SK-N-SH treated with all-trans-retinoic acid at 6 μM for 48 hours (cell line): ENCODE measurements at regions not wholly inside any gene's neighbourhood (a gene's known extent, or its start where the extent isn't known, plus 50 kb on each side); places are given as distances from the start of the nearest gene placed in this dataset.

Experiments
- ATAC-seq: fragments of 200-7000 bp; cut with Tn5 transposase; 3 replicates; pipeline ENCODE4 v1.9.1; 2020; ENCODE audit warnings: mild to moderate bottlenecking, moderate library complexity
- ARNTL ChIP-seq: fragments of 450-650 bp; formaldehyde crosslinking; IDR thresholded peaks from 2 replicates; pipeline ENCODE4 v1.5.0; 2020; ENCODE audit warnings: low read depth, mild to moderate bottlenecking, moderate library complexity, borderline replicate concordance
- BACH2 ChIP-seq: fragments of 250-450 bp; sonication (Bioruptor Pico); IDR thresholded peaks from 2 replicates; pipeline ENCODE4 v1.9.0; 2021; ENCODE audit warnings: mild to moderate bottlenecking, borderline replicate concordance
- CSDC2 ChIP-seq: fragments of 250-450 bp; sonication (Bioruptor Pico); IDR thresholded peaks from 2 replicates; pipeline ENCODE4 v1.5.0; 2020; ENCODE audit warnings: mild to moderate bottlenecking, moderate library complexity
- ESRRG ChIP-seq: fragments of 250-450 bp; sonication (Bioruptor Pico); IDR thresholded peaks from 2 replicates; pipeline ENCODE4 v1.6.1; 2021; ENCODE audit warnings: mild to moderate bottlenecking
- OSR1 ChIP-seq: fragments of 250-450 bp; sonication (Bioruptor Pico); IDR thresholded peaks from 2 replicates; pipeline ENCODE4 v1.8.0; 2022; ENCODE audit warnings: moderate library complexity, mild to moderate bottlenecking, inconsistent platforms
- PPARA ChIP-seq: fragments of 250-450 bp; sonication (Bioruptor Pico); IDR thresholded peaks from 2 replicates; pipeline ENCODE4 v1.5.0; 2020; ENCODE audit warnings: mild to moderate bottlenecking, borderline replicate concordance
- RARB ChIP-seq: fragments of 250-450 bp; sonication (Bioruptor Pico); IDR thresholded peaks from 2 replicates; pipeline ENCODE4 v1.8.0; 2021; ENCODE audit warnings: mild to moderate bottlenecking, moderate library complexity
- SNAI2 ChIP-seq: fragments of 250-450 bp; sonication (Bioruptor Pico); IDR thresholded peaks from 2 replicates; pipeline ENCODE4 v1.5.0; 2020; ENCODE audit warnings: mild to moderate bottlenecking, moderate library complexity
- TCF4 ChIP-seq: fragments of 250-450 bp; sonication (Bioruptor Pico); IDR thresholded peaks from 2 replicates; pipeline ENCODE4 v1.8.0; 2021; ENCODE audit warnings: mild to moderate bottlenecking, moderate library complexity, borderline replicate concordance
- TOX ChIP-seq: fragments of 250-450 bp; sonication (Bioruptor Pico); IDR thresholded peaks from 2 replicates; pipeline ENCODE4 v1.8.0; 2021; ENCODE audit warnings: mild to moderate bottlenecking, moderate library complexity, borderline replicate concordance
- ZC3H10 ChIP-seq: fragments of 250-450 bp; sonication (Bioruptor Pico); IDR thresholded peaks from 2 replicates; pipeline ENCODE4 v1.5.1; 2021; ENCODE audit warnings: mild to moderate bottlenecking, moderate library complexity
- ZFP3 ChIP-seq: fragments of 250-450 bp; sonication (Bioruptor Pico); IDR thresholded peaks from 2 replicates; pipeline ENCODE4 v1.5.0; 2020; ENCODE audit warnings: mild to moderate bottlenecking, moderate library complexity
- ZFP30 ChIP-seq: fragments of 450-650 bp; formaldehyde crosslinking; IDR thresholded peaks from 2 replicates; pipeline ENCODE4 v1.5.0; 2022; ENCODE audit warnings: mild to moderate bottlenecking, moderate library complexity
- ZNF565 ChIP-seq: fragments of 450-650 bp; formaldehyde crosslinking; conservative IDR thresholded peaks from 2 replicates; pipeline ENCODE4 v1.5.0; 2020; ENCODE audit warnings: low read depth, mild to moderate bottlenecking, moderate library complexity
- ZNF8 ChIP-seq: fragments of 450-650 bp; formaldehyde crosslinking; IDR thresholded peaks from 2 replicates; pipeline ENCODE4 v1.5.0; 2020; ENCODE audit warnings: mild to moderate bottlenecking, moderate library complexity
- TF ChIP-seq, protein P1 (sequence below): fragments of 250-450 bp; sonication (Bioruptor Pico); IDR thresholded peaks from 2 replicates; pipeline ENCODE4 v1.5.0; 2020; ENCODE audit warnings: mild to moderate bottlenecking, moderate library complexity
- TF ChIP-seq, protein P2 (sequence below): fragments of 250-450 bp; sonication (Bioruptor Pico); IDR thresholded peaks from 2 replicates; pipeline ENCODE4 v1.8.0; 2021; ENCODE audit warnings: low read depth, mild to moderate bottlenecking, moderate library complexity, borderline replicate concordance
- TF ChIP-seq, protein P3 (sequence below): fragments of 250-450 bp; sonication (Bioruptor Pico); IDR thresholded peaks from 2 replicates; pipeline ENCODE4 v1.5.1; 2021; ENCODE audit warnings: mild to moderate bottlenecking, moderate library complexity
- TF ChIP-seq, protein P4 (sequence below): fragments of 250-450 bp; sonication (Bioruptor Pico); IDR thresholded peaks from 2 replicates; pipeline ENCODE4 v1.8.0; 2020; ENCODE audit warnings: mild to moderate bottlenecking, moderate library complexity, borderline replicate concordance

DNA sequence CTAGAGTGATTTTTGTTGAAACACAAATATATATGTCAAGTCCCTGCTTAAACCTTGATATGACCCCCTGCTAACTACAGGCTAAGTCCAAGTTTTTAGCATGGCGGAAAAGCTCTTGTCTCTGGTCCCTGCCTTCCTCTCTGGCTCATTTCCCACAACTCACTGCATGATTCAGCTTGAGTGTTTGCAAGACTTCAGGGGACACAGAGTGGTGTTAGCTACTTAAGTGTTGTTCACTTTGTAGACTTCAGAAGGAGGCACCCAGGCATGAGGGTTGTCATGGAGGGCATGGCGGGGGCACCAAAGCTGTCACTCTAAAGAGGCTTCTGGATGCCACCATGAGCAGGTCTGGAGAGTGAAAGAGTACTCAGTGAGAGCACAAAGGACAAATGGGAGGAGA, 362.4 kb upstream of the ACTBL2 start:
- no peak for ATAC-seq

DNA sequence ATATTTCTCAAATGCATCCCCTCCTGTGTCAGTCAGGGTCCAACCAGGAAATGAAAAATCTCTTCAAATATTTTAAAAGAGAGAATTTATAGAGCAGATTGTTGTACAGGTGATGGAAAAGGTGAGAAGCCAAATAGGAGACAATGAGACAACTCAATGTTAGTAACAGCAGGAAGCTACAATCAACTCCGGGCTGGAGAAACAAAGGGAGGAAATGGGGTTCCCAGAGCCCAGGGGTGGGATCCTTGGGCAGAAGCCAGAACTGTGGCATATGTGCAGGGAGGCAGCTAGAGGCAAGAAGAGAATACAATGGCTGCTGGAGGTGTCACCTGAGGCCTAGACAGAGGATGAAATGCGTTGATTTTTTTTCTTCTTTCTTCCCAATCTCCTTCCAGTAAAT, 361.8 kb upstream of the ACTBL2 start:
- ATAC-seq = no peak

More for the DNA sequence above, 362.4 kb upstream of the ACTBL2 start:
- TF ChIP-seq TCF4 (CRISPR knock-in tag) (no peak), ZNF8 (CRISPR knock-in tag) (no peak), CSDC2 (CRISPR knock-in tag) (no peak), ARNTL (CRISPR knock-in tag) (no peak), ESRRG (CRISPR knock-in tag) (no peak), ZFP3 (CRISPR knock-in tag) (no peak), BACH2 (CRISPR knock-in tag) (no peak), ZFP30 (CRISPR knock-in tag) (no peak), TOX (CRISPR knock-in tag) (no peak), ZC3H10 (CRISPR knock-in tag) (no peak), RARB (CRISPR knock-in tag) (no peak), SNAI2 (CRISPR knock-in tag) (no peak), OSR1 (CRISPR knock-in tag) (no peak), ZNF565 (CRISPR knock-in tag) (no peak)
- TF ChIP-seq, protein P1, sequence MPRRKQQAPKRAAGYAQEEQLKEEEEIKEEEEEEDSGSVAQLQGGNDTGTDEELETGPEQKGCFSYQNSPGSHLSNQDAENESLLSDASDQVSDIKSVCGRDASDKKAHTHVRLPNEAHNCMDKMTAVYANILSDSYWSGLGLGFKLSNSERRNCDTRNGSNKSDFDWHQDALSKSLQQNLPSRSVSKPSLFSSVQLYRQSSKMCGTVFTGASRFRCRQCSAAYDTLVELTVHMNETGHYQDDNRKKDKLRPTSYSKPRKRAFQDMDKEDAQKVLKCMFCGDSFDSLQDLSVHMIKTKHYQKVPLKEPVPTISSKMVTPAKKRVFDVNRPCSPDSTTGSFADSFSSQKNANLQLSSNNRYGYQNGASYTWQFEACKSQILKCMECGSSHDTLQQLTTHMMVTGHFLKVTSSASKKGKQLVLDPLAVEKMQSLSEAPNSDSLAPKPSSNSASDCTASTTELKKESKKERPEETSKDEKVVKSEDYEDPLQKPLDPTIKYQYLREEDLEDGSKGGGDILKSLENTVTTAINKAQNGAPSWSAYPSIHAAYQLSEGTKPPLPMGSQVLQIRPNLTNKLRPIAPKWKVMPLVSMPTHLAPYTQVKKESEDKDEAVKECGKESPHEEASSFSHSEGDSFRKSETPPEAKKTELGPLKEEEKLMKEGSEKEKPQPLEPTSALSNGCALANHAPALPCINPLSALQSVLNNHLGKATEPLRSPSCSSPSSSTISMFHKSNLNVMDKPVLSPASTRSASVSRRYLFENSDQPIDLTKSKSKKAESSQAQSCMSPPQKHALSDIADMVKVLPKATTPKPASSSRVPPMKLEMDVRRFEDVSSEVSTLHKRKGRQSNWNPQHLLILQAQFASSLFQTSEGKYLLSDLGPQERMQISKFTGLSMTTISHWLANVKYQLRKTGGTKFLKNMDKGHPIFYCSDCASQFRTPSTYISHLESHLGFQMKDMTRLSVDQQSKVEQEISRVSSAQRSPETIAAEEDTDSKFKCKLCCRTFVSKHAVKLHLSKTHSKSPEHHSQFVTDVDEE (CRISPR knock-in tag) = no peak
- TF ChIP-seq, protein P2, sequence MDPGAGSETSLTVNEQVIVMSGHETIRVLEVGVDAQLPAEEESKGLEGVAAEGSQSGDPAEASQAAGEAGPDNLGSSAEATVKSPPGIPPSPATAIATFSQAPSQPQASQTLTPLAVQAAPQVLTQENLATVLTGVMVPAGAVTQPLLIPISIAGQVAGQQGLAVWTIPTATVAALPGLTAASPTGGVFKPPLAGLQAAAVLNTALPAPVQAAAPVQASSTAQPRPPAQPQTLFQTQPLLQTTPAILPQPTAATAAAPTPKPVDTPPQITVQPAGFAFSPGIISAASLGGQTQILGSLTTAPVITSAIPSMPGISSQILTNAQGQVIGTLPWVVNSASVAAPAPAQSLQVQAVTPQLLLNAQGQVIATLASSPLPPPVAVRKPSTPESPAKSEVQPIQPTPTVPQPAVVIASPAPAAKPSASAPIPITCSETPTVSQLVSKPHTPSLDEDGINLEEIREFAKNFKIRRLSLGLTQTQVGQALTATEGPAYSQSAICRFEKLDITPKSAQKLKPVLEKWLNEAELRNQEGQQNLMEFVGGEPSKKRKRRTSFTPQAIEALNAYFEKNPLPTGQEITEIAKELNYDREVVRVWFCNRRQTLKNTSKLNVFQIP (CRISPR knock-in tag) = no peak
- TF ChIP-seq, all 23 proteins: peak for 0

DNA sequence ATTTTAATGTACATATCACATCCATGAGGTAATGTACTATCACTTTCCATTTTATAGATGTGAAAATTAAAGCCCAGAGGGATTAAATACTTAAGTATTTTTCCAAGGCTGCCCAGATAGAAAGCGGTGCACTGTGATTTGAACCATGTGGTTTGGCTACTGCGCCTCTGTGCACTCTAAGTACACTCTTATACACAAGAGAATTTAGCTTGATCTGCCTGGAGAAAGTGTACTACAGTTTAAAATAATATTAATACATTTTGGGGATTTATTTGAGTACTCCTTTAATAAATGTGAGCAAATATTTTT, 360.4 kb upstream of the ACTBL2 start:
- no peak for ATAC-seq
- TF ChIP-seq ARNTL (CRISPR knock-in tag) = no peak
- no peak for TF ChIP-seq ZNF8 (CRISPR knock-in tag)
- no peak for TF ChIP-seq RARB (CRISPR knock-in tag)
- TF ChIP-seq SNAI2 (CRISPR knock-in tag) = no peak
- TF ChIP-seq, protein P3, sequence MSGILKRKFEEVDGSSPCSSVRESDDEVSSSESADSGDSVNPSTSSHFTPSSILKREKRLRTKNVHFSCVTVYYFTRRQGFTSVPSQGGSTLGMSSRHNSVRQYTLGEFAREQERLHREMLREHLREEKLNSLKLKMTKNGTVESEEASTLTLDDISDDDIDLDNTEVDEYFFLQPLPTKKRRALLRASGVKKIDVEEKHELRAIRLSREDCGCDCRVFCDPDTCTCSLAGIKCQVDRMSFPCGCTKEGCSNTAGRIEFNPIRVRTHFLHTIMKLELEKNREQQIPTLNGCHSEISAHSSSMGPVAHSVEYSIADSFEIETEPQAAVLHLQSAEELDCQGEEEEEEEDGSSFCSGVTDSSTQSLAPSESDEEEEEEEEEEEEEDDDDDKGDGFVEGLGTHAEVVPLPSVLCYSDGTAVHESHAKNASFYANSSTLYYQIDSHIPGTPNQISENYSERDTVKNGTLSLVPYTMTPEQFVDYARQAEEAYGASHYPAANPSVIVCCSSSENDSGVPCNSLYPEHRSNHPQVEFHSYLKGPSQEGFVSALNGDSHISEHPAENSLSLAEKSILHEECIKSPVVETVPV (CRISPR knock-in tag) = no peak
- TF ChIP-seq, protein P1 (CRISPR knock-in tag) = no peak
- TF ChIP-seq ZC3H10 (CRISPR knock-in tag) = no peak
- no peak for TF ChIP-seq OSR1 (CRISPR knock-in tag)

More for the DNA sequence above, 361.8 kb upstream of the ACTBL2 start:
- TF ChIP-seq, protein P2 (CRISPR knock-in tag) = no peak
- no peak for TF ChIP-seq CSDC2 (CRISPR knock-in tag)
- no peak for TF ChIP-seq BACH2 (CRISPR knock-in tag)
- no peak for TF ChIP-seq ZC3H10 (CRISPR knock-in tag)
- TF ChIP-seq ZNF8 (CRISPR knock-in tag) = no peak
- TF ChIP-seq, protein P4, sequence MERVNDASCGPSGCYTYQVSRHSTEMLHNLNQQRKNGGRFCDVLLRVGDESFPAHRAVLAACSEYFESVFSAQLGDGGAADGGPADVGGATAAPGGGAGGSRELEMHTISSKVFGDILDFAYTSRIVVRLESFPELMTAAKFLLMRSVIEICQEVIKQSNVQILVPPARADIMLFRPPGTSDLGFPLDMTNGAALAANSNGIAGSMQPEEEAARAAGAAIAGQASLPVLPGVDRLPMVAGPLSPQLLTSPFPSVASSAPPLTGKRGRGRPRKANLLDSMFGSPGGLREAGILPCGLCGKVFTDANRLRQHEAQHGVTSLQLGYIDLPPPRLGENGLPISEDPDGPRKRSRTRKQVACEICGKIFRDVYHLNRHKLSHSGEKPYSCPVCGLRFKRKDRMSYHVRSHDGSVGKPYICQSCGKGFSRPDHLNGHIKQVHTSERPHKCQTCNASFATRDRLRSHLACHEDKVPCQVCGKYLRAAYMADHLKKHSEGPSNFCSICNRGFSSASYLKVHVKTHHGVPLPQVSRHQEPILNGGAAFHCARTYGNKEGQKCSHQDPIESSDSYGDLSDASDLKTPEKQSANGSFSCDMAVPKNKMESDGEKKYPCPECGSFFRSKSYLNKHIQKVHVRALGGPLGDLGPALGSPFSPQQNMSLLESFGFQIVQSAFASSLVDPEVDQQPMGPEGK (CRISPR knock-in tag) = no peak
- TF ChIP-seq PPARA (CRISPR knock-in tag) = no peak
- TF ChIP-seq ESRRG (CRISPR knock-in tag) = no peak
